GM18868 (cell line): ENCODE measurements at regions not wholly inside any gene's neighbourhood (a gene's known extent, or its start where the extent isn't known, plus 50 kb on each side); places are given as distances from the start of the nearest gene placed in this dataset.
"Not testable (repeated sequence)": the region's sequence is repeated elsewhere in the genome, so short reads cannot be mapped to it uniquely, and the experiment has no call there.

Experiments
- ATAC-seq: cut with Tn5 transposase; IDR thresholded peaks from one replicate; pipeline ENCODE4 v1.9.1; 2021; ENCODE audit warnings: mild to moderate bottlenecking, moderate library complexity; ENCODE audit not compliant: unreplicated experiment

DNA sequence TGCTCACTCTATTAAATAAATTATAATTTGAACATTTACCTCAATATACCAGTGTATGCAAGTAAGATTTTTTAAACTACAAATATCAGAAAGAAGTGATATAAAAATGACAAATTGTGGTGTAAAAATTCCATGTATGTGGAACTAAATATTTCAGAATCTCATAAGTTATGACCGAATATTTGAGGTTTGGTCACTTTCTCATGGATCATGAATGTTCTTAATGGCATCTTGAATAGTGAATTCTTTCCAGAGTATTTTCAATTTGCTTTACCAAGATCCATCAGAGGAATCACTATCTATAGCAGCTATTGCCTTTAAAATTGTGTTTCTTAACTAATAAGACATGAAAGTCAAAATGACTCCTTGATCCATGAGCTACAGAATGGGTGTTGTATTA is 950.6 kb downstream of the TBC1D32 start:
- ATAC-seq: no peak

DNA sequence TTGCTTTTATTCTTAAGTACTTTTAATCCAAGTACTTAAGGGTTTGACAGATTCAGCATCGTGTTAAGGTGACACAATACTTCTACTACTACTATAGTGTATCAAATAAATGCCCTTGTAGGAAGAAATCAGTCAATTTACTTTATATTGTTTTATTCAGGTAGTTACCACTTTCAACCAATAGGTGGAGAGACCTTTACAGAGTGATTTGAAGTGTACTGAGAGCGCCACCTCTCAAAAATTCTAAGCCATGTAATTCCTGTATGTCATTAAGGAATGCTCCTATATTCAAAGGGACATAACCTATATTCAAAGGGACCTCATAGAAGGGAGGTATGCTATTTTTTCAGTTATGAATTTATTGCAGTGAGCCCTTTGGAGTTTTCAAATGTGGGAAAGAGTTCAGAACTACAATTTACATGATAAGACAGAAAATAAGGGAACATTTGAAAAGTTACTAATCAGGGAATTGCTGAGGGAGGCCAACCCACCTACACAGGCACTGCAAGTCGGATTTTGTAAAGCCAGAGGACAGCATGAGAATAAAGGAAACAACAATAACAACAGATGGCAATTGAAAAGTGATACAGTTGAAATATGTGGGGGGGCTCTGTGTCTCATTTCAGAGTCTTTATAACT is 955.6 kb downstream of the TBC1D32 start:
- peak; percentile 97 for ATAC-seq

DNA sequence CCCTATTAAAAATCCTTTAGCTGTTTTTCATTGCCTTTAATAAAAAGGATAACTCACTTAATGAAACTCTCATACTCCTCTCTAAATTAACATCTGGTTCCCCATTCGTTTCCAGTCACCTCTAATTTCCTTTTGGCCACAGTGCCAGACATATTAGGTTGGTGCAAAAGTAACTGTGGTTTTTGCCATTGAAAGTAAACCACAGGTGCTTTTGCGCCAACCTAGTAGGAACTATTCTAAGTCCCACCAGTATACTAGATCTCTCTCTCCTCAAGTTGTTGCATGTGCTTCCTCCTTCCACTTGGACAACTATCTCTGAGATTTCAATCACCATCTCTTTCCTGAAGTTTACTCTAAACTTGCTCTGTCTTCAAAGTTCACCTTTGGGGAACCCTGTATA is 961.1 kb downstream of the TBC1D32 start:
- no peak for ATAC-seq

DNA sequence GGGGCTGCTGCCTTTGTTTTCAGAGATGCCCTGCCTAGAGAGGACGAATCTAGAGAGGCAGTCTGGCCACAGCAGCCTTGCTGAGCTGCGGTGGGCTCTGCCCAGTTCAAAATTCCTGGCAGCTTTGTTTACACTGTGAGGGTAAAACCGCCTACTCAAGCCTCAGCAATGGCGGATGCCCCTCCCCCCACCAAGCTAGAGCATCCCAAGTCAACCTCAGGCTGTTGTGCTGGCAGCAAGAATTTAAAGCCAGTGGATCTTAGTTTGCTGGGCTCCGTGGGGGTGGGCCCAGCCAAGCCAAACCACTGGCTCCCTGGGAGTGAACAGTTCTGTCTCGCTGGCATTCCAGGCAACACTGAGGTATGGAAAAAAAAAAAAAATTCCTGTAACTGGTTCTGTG is 970.9 kb downstream of the TBC1D32 start:
- ATAC-seq: no peak

DNA sequence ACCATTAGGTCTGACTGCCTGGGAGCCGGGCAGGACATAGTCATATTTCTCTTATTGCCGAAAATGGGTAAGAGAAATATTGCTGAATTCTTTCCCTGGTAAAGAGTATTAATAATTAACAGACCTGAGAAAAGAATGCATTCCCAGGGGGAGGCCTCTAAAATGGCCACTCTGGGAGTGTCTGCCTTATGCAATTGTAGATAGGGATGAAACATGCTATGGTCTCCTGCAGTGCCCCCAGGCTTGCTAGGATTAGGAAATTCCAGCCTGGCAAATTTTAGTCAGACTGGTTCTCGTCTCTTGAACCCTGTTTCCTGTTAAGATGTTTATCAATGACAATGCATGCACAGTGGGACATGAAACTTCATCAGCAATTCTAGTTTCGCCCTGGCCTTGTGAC is 975.7 kb downstream of the TBC1D32 start:
- not testable (repeated sequence) for ATAC-seq

DNA sequence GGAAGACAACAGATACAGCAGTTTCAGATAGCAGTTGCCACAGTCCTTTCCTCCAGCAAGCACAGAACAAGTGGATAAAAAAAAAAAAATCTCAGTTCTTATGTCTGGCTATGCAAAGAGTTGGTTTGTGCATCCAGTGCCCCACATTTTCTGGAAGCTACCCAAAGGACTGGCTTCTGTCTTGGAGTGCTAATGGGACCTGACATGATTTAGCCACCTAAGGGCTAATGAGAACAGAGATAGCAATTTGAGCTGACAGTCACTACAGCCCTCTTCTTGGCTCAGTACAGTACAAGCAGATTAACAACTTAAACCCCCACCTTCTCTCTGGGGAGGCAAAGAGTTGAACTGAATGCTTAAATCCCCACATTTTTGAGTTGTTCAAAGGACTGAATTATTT is 976.8 kb downstream of the TBC1D32 start:
- ATAC-seq: no peak

DNA sequence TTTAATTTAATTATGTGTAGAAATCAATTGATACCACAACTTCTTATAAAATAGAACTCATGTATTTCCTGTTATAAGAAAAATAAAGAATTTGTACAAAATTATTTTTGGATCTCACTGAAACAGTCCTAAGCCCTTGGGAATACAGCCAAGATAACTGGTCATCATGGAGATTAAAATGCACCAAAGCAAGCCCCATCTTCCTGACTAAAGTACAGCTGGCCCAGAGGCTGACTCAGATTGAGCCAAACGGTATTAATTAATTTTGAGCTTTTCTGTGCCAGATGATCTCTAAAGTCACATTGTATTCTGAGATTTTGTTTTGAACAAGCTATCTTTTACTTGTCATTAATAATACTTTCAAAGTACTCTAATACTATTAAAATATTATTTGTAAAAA is 978.5 kb downstream of the TBC1D32 start:
- no peak for ATAC-seq

DNA sequence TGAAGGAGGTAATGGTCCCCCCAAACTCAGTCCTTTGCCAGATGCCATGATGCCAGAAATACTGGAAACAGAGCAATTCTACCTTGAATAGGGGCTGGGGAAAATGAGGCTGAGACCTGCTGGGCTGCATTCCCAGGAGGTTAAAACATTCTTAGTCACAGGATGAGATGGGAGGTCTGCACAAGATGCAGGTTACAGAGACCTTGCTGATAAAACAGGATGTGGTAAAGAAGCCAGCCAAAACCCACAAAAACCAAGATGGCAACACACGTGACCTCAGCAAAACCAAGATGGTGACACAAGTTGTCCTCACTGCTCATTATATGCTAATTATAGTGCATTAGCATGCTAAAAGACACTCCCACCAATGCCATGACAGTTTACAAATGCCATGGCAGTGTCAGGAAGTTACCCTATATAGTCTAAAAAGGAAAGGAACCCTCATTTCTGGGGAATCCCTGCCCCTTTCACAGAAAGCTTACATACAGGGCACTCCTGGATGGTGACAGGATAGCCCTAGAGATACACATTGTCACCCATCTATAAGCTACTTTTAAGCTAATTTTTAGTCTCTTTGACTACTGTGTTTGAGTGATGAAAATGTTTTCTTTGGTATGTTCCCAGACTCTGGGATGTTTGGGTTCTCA is 979.7 kb downstream of the TBC1D32 start:
- peak; percentile 70 for ATAC-seq

DNA sequence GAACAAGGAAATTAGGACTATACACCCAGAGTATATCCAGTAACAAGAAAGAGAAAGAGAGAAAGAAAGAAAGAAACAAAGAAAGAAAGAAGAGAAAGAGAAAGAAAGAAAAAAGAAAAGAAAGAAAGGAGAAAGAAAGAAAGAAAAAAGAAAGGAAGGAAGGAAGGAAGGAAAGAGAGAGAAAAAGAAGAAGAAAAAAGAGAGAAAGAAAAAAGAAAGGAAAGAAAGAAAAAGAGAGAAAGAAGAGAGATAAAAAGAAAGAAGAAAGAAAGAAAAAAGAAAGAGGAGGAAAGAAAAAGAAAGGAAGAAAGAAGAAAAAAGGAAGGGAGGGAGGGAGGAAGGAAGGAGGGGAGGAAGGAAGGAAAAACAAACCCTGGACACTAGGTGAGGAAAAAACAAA is 981.8 kb downstream of the TBC1D32 start:
- no peak for ATAC-seq

DNA sequence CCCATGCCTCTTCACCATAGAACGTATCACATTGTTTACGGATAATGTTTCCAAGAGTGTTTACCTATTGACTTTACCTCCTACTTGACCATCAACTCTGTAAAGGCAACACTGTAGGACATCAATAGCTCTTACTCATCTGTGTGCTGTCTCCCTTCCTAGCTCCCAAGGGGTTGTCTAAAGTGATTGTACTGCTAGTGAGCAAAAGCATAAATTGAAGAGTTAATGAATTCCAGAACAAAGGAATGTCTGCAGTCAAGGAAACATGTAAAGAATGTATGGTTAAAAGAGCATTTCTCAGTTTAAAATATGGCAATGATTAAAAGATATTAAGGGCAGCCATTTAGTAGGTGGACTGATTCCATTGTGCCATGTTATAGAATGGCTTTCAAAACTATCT is 985.4 kb downstream of the TBC1D32 start:
- no peak for ATAC-seq

DNA sequence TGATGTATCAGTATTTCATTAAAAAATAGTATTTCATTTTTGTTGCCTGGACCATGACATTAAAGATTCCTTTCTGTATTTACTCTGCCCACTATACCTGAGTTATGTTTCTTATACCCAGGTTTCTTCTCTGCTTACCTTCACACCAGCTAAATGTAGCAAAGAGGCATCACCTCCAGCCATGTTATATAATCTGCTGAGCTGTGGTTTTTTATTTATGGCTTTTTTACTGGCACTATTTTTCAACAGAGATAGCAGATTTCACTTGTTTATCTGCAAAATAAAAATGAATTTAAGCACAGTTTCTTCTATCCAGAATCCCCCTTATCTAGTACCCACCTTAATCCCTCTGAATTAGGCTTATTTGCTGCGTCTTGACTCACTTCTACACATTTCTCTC is 979.0 kb upstream of the MAN1A1 start:
- ATAC-seq: no peak

DNA sequence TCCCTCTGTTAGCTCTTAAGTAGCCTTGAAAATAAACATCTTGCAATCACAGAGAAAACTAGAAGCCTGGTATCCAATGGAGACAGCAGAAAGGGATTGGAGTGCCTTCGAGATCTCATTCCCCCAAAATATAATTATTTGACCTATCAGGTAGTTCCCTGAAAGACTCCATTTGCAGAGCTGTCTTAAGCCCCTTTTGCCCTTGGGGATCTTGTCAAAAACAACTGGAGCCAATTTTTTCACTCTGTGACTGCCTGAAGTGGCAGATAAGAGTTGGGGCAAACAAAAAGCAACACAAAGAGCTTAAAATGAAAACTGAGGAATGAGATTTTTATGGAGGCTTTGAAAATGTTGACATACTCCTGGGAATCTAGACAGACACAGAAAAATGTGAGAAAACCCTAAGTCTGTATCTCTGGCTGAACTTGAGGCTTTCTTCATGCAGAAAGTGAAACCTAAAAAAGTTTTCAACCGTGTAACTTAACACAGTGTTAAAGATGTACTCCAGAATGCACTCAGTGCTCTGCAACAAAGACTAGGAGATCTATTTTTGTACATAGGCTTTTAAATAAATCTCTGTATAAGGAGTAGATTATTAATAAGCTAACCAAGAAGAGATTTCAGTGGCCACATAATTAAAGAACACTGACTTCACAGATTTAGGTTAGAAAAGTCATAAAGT is 971.1 kb upstream of the MAN1A1 start:
- no peak for ATAC-seq

DNA sequence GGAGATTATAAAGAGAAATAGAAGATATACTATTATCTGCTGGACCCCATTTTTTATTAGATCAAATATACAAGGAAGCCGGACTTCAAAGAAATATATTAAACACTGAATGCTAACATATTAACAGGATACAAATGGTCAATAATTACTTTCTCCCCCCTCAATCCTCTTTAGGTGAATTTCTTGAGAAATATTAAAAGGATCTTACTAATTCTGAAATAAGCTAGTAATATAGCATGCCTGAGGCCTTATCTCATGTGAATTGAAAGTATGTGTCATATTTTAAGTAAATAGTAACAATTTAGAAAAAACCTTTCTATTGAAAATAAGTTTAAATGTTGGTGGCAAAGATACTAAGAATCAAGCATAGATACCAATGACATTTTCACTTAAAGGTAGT is 954.7 kb upstream of the MAN1A1 start:
- ATAC-seq: no peak

DNA sequence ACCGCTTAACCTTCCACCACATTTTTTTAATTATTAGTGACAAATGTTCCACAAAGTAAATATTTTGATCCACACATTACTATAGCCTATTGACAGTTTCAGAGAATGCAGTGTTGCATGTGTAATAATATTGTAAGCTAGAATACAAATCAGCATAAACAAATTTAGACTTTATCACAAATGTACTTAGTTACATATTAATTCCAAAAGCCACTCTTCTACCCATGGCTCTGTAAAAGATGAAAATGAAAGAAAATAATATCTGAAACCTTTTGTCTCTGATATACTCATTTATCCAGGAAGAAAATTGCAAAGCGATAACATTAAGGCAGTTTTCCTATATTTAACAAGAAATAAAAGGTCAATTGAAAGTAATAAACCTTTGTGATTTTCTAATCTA is 954.0 kb upstream of the MAN1A1 start:
- ATAC-seq: no peak

DNA sequence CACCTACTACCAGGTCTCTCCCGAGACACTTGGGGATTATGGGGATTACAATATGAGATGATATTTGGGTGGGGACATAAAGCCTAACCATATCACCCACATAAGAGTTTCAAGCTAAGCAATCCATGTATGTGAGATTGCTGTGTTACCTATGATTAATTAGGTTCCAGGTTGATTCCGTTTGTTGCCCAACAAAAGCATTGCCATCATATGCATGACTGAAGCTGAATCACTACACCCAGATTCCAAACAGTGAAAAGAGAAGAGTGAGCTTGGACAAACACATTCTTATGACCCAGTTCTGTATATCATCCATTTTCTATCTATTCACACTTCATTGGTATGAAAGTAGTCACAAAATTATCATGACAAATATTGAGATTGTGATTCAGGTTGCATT is 952.5 kb upstream of the MAN1A1 start:
- no peak for ATAC-seq

DNA sequence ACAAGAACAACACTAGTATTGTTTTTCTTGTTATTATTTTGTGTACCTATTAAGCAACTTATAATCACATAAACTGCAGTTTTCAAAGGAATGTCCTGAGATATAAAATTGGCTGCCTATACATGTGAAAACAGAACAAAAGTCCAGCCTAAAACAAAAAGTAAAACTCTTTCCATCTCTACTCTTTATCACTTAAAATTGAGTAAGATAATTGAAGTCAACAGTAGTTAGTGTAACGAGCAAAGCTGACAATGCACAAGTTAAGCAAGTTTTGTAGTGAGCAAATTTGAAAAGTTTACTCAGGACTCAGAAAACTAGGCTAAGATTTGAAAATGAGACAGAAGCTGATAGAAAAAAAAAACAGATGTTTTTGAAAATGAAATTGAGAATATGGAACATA is 941.4 kb upstream of the MAN1A1 start:
- no peak for ATAC-seq

DNA sequence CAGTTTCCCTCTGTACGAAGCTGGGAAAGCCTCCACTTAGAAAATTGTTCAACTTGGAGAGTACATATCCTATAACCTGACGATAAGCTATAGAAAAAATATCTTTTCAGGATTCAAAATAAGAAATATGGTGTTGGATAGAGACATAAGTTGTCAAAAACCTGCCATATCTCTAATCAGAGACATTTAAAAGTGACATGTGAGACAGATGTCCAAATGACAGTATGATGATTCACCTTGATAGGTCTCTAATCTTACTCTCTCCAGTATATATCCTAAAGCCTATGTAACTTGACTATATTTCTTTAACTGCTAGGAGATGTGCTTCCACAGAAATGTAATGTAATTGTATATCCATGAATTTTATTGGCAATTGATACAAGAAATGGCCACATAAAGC is 932.4 kb upstream of the MAN1A1 start:
- no peak for ATAC-seq

DNA sequence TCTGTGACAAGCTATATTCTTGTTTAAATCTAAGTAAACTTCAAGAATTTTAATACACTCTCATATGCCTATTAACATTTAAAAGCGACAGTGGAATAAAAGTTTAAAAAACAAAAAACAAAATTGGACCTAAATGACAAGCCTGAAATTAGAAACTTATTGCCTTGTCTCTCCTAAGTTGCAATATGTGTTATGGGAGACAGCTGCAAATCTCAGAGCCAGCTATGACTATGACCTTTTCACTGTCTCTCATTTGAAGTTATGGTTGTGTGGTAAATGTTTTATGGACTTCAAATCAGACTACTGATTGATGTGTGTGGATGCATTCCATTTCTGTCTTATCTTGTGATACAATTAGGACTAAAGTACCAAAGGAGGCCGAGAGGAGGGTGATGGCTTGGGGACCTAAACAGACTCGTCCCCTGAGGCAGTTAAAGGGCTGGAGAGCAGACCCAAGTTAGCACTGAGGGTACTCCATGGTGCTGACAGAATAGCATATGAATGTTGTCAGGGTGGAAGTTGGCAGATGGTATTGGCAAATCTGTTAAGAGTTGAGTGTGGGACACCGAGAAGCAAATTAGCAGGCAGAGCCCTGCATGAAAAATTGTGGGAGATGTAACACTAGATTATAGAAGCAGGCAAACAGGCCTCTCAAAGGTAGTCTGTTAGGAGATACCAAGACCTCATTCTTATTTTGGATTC is 930.1 kb upstream of the MAN1A1 start:
- ATAC-seq: no peak

DNA sequence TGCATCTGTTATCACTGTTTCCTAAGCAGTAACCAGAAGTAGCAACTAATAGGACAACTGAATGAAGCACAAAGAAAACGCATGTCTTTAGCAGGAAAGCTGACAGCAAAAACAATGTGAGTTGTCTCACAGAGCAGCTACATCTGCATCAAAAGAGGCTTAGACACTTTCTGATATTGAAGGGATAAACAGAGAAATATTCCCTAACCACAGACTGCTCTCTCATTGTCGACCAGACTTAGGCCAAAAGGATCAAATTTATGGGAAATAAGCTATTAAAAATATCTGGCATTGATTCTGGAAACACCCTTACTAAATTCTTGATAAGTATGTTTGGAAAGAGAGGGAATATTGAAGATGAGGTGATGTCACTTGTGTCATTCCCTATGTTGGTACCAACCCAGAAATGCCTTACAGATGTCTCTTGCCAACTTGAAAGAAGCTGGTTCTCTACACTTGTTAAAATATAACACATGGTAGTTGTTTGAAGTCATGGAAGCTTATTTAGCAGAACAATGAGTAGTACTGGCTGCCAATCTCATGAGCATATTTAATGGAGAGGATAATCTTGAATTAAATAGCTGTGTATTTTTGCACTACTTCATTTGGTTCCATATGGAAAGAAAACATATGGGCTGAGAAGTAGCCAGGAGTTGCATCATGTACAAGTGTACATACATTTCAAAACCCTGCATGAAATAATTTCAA is 929.3 kb upstream of the MAN1A1 start:
- ATAC-seq: no peak

DNA sequence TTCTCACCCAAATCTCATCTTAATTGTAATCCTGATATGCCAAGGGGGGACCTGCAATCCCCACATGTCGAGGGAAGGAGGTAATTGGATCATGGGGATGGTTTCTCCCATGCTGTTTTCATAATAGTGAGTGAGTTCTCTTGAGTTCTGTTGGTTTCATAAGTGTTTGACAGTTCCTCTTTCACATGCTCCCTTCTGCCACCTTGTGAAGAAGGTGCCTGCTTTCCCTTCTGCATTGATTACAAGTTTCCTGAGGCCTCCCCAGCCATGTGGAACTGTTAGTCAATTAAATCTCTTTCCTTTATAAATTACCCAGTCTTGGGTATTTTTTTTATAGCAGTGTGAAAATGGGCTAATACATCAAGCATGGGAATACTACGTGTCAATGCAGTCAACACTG is 925.0 kb upstream of the MAN1A1 start:
- ATAC-seq: peak; percentile 90

DNA sequence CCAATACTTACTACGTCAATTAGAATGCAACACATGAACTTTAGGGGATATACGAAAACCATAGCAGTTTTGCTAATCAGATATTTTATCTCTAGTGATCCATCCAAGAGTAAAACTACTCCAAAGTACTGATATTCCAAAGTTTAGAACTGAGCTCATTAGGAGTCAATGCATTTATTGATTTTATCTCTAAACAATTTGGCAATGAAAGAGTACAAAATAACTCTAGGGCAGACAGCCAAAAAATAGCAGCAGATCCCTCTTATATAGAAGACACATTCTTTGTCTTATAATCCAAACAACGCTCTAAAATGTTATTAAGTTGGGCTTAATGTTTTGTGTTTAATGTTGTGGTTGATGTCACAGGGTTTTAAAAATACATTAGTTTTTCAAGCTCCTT is 923.9 kb upstream of the MAN1A1 start:
- no peak for ATAC-seq
